ENCODE measurements at regions not wholly inside any gene's neighbourhood (a gene's known extent, or its start where the extent isn't known, plus 50 kb on each side); places are given as distances from the start of the nearest gene placed in this dataset.
"Not testable (repeated sequence)": the region's sequence is repeated elsewhere in the genome, so short reads cannot be mapped to it uniquely, and the experiment has no call there.

GRCh38 chr10:81498011-81498551, 376.9 kb upstream of the NRG3 start:
- no peak for DNase-seq

DNA sequence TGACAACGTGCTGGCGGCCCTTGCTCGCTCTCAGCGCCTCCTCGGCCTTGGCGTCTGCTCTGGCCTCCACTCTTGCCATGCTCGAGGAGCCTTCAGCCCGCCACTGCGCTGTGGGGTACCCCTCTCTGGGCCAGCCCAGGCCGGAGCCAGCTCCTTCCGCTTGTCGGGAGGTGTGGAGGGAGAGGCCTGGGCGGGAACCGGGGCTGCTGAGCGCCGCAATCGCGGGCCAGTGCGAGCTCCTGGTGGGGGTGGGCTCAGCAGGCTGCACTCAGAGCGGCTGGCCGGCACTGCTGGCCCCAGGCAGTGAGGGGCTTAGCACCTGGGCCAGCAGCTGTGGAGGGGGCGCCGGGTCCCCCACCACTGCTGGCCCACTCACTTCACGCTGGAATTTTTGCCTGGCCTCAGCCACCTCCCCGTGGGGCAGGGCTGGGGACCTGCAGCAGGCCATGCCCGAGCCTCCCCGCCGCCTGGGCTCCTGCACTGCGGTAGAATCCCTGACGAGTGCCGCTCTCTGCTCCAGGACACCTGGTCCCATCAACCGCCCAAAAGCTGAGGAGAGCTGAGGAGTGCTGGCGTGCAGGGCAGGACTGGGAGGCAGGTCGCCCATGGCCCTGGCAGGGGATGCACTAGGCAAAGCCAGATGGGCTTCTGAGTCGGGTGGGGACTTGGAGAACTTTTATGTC, 372.2 kb upstream of the NRG3 start:
- DNase-seq: no peak

DNA sequence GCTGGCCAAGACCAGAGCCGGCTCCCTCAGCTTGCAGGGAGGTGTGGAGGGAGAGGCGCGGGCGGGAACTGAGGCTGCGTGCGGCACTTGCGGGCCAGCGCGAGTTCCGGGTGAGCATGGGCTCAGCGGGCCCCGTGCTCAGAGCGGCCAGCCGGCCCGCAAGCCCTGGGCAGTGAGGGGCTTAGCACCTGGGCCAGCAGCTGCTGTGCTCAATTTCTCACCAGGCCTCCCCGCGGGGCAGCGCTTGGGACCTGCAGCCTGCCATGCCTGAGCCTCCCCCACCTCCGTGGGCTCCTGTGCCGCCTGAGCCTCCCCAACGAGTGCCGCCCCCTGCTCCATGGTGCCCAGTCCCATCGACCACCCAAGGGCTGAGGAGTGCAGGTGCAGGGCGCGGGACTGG, 369.2 kb upstream of the NRG3 start:
- not testable (repeated sequence) for DNase-seq

GRCh38 chr10:81514811-81515210, 360.2 kb upstream of the NRG3 start:
- DNase-seq: no peak

DNA sequence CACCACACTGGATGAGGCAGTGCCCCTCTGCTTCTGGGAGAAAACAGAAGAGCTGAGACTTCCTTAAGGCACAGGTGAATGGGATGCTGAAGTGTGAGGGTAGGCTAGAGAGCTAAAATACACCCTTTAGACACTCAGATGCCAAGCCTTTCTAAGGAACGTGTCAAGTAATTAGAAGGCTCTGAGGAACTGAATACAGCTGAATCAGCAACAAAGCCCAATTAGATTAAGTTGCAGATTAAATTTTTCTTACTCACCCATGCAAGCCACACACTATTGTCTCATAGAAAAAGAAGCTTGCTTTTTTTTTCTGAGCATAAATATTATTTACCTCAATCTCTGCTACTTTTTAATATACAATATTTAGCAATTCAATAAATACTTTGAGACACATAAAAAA, 354.3 kb upstream of the NRG3 start:
- DNase-seq: no peak

DNA sequence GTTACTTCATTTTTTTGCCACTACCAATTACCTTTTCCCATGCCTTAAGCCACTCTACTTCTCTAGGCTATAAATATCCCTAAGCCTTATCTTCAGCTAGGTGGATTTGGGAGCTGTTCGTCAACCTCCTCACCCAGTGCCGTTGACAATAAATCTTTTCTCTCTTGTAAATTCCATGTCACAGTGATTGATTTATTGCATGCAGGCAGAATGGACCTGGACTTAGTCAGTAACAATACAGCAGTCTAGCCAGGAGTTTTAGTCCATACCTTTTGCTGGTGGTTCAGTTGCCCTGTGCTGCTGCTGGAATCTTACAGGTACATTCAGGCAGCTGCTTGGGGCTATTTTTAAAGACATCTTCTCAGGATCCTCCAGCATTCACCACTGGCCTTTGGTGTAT, 350.5 kb upstream of the NRG3 start:
- DNase-seq: no peak

DNA sequence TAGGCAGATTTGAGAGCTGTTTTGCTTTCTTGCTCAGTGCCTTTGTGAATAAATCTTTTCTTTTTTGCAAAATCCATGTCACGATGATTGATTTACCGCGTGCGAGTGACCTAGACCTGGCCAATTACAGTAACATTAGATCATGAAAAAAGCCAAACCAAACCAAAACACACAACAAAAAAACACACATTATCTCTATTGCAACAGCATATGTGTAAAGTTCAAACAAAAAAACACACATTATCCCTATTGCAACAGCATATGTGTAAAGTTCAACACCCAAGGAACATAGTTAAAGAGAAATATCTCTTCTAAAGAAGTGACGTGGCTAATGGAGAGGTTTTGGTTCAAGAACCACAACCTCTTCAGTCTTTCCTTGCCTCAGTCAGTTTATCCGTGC, 342.6 kb upstream of the NRG3 start:
- no peak for DNase-seq

GRCh38 chr10:81534991-81535390, 340.0 kb upstream of the NRG3 start:
- no peak for DNase-seq

GRCh38 chr10:81541517-81541916, 333.5 kb upstream of the NRG3 start:
- no peak for DNase-seq

DNA sequence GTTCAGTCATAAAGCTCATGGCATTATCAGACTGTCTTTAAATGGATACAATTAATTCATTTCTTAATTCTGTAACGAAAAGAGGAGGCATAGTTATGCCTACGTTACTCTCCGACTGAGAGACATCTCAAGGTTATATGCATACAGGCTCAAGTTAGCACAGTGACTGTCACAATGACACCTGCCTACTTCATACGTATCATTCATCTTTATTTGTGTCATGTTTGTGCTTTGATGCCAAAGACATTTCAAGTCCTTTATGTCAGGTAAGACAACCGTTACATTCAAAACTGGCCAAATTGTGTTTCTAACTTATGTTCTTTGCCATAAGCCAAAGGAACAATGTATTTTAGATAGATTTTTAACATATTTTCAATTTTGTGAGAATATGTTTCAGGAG, 328.8 kb upstream of the NRG3 start:
- DNase-seq: no peak

DNA sequence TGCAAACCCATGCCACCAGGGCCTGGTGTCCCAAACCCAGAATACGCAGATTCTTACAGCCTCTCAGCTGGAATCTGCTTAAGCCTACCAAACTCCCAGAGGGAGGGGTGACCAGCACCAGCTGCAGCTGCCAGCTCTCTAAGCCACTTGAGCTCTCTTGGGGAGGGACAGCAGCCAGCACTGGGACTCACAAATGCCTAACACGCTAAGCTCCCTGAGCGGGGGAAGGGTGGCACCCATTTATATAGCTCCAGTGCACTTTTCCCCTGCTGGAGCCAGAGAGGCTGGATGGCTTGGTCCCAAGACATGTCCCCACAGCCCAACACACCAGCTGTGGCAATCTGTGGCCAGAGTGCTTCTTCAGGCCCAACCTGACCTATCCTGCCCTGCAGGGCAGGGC, 326.8 kb upstream of the NRG3 start:
- DNase-seq: no peak

DNA sequence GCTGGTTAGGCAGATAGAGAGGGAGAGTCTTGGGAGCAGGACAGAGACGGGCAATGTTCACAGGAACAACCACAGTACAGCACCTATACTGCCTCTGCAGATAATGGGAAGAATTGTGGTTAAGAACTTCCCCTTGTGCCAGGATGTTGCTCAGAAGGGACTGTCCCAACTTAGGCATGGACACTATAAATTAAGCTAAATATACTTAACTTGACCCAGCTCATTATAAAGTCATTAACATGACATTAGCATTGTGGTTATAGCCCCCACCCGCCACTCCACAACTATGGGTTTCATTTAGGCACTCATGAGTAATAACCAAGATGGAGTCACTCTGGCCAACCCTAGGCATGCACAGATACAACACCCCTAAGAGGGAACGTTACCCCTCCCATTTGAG, 310.9 kb upstream of the NRG3 start:
- no peak for DNase-seq

- DNase-seq: no peak
These were observed 305.5 kb upstream of the NRG3 start for GRCh38 chr10:81569488-81569887.

GRCh38 chr10:81570349-81570748, 304.6 kb upstream of the NRG3 start:
- no peak for DNase-seq

- no peak for DNase-seq
These were observed 303.9 kb upstream of the NRG3 start for GRCh38 chr10:81570878-81571794.

DNA sequence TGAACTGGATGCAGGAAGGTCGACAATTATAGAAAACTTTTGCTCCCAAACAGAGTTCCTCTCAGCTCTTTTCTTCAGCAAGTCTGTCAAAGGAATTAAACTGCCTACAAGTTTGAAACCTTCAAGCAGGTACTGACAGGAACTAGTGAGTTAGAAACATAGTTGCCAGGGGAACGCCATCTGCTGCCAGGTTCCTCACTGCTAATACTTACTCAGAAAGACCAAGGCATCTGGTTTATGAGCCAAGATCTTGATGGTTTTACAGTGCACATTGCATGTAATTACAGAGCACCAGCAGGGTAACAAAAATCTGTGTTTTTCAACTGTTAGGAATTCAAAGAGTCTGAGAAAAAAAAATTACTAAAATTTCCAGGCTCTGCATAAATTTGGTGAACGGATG, 300.0 kb upstream of the NRG3 start:
- no peak for DNase-seq

- no peak for DNase-seq
These were observed 298.7 kb upstream of the NRG3 start for GRCh38 chr10:81576336-81576735.

- DNase-seq: no peak
These were observed 280.0 kb upstream of the NRG3 start for GRCh38 chr10:81594991-81595390.

DNA sequence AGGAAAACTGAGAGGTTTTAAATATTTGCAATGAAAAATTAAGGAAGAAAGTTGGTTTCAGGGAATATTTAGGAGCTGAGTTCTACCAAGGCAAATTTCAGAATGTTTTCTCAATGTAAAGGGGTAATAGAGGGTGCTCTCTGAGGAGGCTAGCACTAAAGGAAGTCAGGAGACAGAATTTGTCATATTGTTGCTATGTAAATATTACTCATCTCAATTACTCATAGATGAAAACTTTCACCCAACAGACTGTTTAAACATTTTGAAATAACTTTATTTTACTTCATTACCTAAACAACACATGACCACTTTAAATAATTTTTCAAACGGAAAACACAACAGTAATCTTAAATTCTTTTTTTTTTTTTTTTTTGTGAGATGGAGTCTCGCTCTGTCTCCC, 274.8 kb upstream of the NRG3 start:
- DNase-seq: peak; percentile 92

GRCh38 chr10:81603106-81603620, 271.8 kb upstream of the NRG3 start:
- peak; percentile 4 for DNase-seq

DNA sequence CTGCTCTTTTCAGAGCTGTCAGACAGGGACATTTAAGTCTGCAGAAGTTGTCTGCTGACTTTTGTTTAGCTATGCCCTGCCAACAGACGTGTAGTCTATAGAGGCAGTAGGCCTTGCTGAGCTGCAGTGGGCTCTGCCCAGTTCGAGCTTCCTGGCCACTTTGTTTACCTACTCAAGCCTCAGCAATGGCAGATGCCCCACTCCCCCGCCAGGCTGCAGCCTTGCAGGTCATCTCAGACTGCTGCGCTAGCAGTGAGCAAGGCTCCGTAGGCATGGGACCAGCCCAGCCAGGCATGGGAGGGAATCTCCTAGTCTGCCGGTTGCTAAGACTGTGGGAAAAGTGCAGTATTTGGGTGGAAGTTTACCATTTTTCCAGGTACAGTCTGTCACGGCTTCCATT, 230.5 kb upstream of the NRG3 start:
- not testable (repeated sequence) for DNase-seq

GRCh38 chr10:81655986-81656385, 219.0 kb upstream of the NRG3 start:
- no peak for DNase-seq

DNA sequence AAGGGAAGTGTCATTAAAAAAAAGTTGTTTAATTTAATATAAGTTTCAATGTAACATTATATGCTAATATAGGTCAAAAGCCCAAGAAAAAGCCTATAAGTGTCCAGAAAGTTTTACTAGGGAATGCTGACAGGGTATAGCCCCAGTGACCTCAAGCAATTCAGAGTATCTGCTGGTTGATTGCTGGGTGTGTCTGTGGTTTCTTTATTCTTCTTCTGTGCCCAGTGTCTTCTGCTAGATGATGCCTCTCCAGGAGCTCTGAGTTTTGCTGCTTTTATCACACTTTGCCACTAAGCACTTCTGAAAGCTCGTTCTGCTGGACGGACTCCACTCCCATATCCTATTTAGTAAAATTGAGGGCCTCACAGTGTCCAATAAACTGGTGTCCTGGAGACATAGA, 212.2 kb upstream of the NRG3 start:
- DNase-seq: no peak

GRCh38 chr10:81664800-81665199, 210.2 kb upstream of the NRG3 start:
- not testable (repeated sequence) for DNase-seq

Measured in HCEC 1CT (cell line).